ENCODE measurements at regions not wholly inside any gene's neighbourhood (a gene's known extent, or its start where the extent isn't known, plus 50 kb on each side); places are given as distances from the start of the nearest gene placed in this dataset.

- ATAC-seq = no peak
- Histone ChIP-seq H3K27ac (no peak overlapping the region), H3K27me3 (no peaks in the 10 kb centered on the region), H3K4me3 (no peak overlapping the region), H3K9me3 (no peaks in the 10 kb centered on the region), H3K4me1 (no peaks in the 10 kb centered on the region), H3K36me3 (no peaks in the 10 kb centered on the region)
- intact Hi-C loops (cut with DNase I) = no loop called here
- DNase-seq = no peak
- no peak for TF ChIP-seq CTCF (IDR thresholded peaks at IDR 0.05)
Measured at GRCh38 chrX:10781847-10782530, 161.6 kb upstream of the MID1 start.

DNA sequence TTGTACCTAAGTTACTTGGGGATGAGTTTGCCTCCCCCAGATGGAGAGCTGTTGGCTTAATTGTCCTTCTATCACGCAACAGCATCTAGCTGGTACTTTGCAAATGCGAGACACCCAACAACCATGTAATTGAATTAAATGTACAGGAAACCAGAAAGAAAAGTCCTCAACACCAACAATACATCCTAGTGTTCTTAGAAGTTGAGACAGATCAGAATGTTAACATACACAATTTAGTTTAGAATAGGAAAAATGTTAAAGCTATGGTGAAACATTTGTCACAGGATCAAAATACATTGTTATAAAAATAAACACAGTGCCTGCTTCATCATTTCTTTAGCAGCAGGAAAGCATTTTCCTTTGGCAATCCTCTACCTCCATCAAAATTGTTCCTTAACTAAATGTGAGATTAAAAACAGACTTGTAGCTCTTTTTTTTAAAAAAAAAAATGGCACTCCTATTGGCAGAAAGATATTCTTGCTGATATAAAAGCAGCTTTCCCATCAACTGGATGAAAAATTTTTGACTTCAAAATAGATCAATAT, 163.1 kb upstream of the MID1 start:
- ATAC-seq = no peak
- Histone ChIP-seq H3K36me3 (no peaks in the 10 kb centered on the region), H3K4me3 (no peak overlapping the region), H3K27me3 (no peaks in the 10 kb centered on the region), H3K27ac (no peak overlapping the region), H3K4me1 (no peaks in the 10 kb centered on the region), H3K9me3 (no peaks in the 10 kb centered on the region)
- no peak for TF ChIP-seq CTCF (IDR thresholded peaks at IDR 0.05)
- no peak for DNase-seq
- intact Hi-C loops (cut with DNase I) = no loop called here

DNA sequence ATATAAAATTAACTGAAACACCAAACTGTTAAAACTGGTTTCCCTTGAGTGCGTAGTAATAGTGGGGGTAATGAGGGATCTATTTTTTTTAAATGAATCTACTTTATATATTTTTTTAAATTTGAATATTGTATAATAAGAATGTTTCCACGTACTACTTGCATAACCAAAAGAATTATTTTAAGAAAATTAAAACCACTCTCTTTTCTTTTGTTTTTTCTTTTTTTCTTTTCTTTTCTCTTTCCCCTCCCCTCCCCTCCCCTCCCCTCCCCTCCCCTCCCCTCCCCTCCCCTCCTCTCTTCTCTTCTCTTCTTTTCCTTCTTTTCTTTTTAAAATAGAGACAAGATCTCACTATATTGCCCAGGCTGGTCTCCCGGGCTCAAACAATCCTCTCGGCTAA, 166.9 kb upstream of the MID1 start:
- no peak overlapping the region for H3K4me3 ChIP-seq
- no peaks in the 10 kb centered on the region for H3K4me1 ChIP-seq
- H3K9me3 ChIP-seq = no peaks in the 10 kb centered on the region
- no peaks in the 10 kb centered on the region for H3K36me3 ChIP-seq
- ATAC-seq = no peak
- H3K27ac ChIP-seq = no peak overlapping the region
- no peaks in the 10 kb centered on the region for H3K27me3 ChIP-seq
- TF ChIP-seq CTCF (IDR thresholded peaks at IDR 0.05) = no peak
- DNase-seq = no peak
- intact Hi-C loops (cut with DNase I) = no loop called here

DNA sequence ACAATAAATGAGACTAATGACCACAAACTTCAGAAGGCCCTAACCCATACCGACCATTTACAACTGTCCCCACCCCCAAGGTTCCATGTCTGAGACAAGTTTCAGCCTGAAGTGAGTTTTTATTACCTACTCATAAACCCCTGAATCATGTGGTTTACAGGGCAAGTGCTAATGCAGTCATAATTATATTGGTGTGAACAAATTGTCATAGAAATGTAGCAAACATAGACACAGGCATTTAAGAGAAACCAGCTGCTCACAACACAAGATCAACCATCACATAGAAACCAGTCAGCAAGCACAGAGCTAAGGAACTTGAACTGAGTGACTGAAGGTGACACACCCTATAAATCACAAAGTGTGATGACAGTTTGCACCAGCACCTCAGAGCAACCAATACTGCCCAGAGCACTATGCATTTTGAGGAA, 173.8 kb upstream of the MID1 start:
- intact Hi-C loops (cut with DNase I) = no loop called here
- Histone ChIP-seq H3K4me1 (no peaks in the 10 kb centered on the region), H3K27ac (no peak overlapping the region), H3K9me3 (no peaks in the 10 kb centered on the region), H3K27me3 (no peaks in the 10 kb centered on the region), H3K4me3 (no peak overlapping the region), H3K36me3 (no peaks in the 10 kb centered on the region)
- DNase-seq (no peak), ATAC-seq (no peak)
- TF ChIP-seq CTCF (IDR thresholded peaks at IDR 0.05) = no peak

DNA sequence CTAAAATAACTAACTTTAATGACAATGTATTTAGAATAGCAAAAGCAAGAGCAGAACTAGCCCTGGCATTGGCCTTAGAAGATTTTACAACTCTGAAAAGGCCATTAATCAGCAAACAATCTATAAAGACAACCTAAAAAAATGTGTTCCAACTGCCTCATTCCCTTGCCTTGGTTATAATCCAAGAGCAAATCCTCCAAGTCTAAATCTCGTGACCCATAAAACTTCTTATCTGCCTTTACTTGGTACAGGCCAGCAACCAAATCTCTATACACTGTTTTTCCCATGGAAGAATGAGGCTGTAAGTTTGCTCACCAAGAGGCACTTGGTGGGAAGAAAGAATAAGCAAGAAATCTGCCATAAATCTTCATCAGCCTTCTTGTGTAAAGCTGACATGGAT, 175.3 kb upstream of the MID1 start:
- H3K36me3 ChIP-seq = no peaks in the 10 kb centered on the region
- H3K27ac ChIP-seq = no peak overlapping the region
- no peak for TF ChIP-seq CTCF (IDR thresholded peaks at IDR 0.05)
- H3K9me3 ChIP-seq = no peaks in the 10 kb centered on the region
- H3K4me1 ChIP-seq = no peaks in the 10 kb centered on the region
- ATAC-seq (no peak), DNase-seq (no peak)
- no peaks in the 10 kb centered on the region for H3K27me3 ChIP-seq
- intact Hi-C loops (cut with DNase I) = no loop called here
- no peak overlapping the region for H3K4me3 ChIP-seq
